ENCODE measurements at regions not wholly inside any gene's neighbourhood (a gene's known extent, or its start where the extent isn't known, plus 50 kb on each side); places are given as distances from the start of the nearest gene placed in this dataset.

DNA sequence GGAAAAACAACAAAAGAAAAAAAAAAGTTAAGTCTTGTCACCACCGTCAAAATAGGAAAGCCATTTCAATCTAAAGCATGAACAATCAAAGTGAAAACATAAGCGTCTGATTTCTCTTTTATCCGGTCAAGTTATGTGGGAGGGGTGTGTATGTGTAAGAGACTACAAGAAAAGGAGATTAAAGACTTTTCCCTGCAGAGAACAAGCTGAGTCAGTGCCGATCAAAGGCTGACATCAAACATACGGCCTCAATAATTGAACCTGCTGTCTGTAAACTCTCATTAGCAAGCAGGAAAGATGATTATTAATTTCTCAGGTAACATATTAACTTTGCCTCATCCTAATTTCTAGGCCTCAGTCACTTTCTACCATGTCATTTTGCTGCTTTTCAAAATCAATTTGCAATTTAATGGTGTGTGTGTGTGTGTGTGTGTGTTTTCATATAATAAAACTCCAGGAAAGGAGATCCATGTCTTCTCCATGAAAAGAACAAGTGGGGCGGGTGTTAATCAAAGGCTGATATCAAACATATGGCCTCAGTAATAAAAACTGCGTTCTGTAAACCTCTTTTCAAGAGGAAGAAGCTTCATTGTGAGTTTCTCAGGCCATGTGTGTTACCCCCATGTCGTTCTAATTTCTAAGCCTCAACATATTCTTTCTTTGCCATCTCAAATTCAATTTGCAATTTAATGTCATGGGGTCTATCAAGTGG is 649.1 kb upstream of the SORCS1 start:
- Histone ChIP-seq H3K9me2 (ENCODE audit: insufficient read depth) (no peaks in the 10 kb centered on the region), H3K79me2 (ENCODE audit: low read depth) (no peaks in the 10 kb centered on the region), H2AFZ (no peak overlapping the region), H3K27ac (no peak overlapping the region), H3K9me3 (ENCODE audit: insufficient read depth, low read depth) (no peaks in the 10 kb centered on the region), H3K27me3 (ENCODE audit: insufficient read depth, low read depth) (no peaks in the 10 kb centered on the region), H3K4me3 (no peak overlapping the region), H3K36me3 (ENCODE audit: low read depth) (no peaks in the 10 kb centered on the region), H3F3A (ENCODE audit: insufficient read depth, low read depth) (no peaks in the 10 kb centered on the region), H4K20me1 (ENCODE audit: insufficient read depth) (no peaks in the 10 kb centered on the region), H3K4me2 (no peak overlapping the region), H3K4me1 (replicated peaks; ENCODE audit: insufficient read depth) (no peaks in the 10 kb centered on the region)
- CTCF ChIA-PET: no interaction called here
- POLR2A ChIA-PET (ENCODE audit: unreplicated experiment): no interaction called here
- no TSS peak for BruUV-seq (replicated peaks)
- TF ChIP-seq EZH2 (IDR thresholded peaks at IDR 0.05; ENCODE audit: low read depth): no peak
- TF ChIP-seq, protein P1, sequence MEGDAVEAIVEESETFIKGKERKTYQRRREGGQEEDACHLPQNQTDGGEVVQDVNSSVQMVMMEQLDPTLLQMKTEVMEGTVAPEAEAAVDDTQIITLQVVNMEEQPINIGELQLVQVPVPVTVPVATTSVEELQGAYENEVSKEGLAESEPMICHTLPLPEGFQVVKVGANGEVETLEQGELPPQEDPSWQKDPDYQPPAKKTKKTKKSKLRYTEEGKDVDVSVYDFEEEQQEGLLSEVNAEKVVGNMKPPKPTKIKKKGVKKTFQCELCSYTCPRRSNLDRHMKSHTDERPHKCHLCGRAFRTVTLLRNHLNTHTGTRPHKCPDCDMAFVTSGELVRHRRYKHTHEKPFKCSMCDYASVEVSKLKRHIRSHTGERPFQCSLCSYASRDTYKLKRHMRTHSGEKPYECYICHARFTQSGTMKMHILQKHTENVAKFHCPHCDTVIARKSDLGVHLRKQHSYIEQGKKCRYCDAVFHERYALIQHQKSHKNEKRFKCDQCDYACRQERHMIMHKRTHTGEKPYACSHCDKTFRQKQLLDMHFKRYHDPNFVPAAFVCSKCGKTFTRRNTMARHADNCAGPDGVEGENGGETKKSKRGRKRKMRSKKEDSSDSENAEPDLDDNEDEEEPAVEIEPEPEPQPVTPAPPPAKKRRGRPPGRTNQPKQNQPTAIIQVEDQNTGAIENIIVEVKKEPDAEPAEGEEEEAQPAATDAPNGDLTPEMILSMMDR (conservative IDR thresholded peaks at IDR 0.05): no peak
- DNase-seq: no peak
- intact Hi-C loops (cut with micrococcal nuclease; ENCODE audit: unreplicated experiment): loop anchor here (10.0 kb wide), 1 partner anchor 1109 kb away; no protein-coding TSS in a partner anchor

DNA sequence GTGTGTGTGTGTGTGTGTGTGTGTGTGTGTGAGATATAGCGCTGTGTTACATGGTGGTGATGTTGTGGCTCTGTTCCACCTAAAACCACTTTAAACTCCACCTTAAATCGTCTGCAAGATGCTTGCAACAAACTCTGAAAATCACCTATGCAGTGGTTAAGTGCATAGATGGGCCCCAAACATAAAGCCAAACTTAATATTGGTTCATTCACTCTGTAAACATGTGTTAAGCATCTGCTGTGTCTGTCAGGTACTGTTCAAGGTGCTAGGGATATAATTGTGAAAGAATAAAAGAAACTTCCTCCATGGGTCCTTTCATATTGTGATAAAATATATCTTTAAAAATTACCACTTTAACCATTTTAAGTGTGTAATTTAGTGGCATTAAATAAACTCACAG is 645.4 kb upstream of the SORCS1 start:
- CTCF ChIA-PET: no interaction called here
- Histone ChIP-seq H3K4me3 (no peak overlapping the region), H3K4me1 (replicated peaks; ENCODE audit: insufficient read depth) (no peaks in the 10 kb centered on the region), H3K36me3 (ENCODE audit: low read depth) (no peaks in the 10 kb centered on the region), H3F3A (ENCODE audit: insufficient read depth, low read depth) (no peaks in the 10 kb centered on the region), H3K27me3 (ENCODE audit: insufficient read depth, low read depth) (no peaks in the 10 kb centered on the region), H2AFZ (no peak overlapping the region), H3K4me2 (no peak overlapping the region), H3K79me2 (ENCODE audit: low read depth) (no peaks in the 10 kb centered on the region), H3K27ac (no peak overlapping the region), H3K9me3 (ENCODE audit: insufficient read depth, low read depth) (no peaks in the 10 kb centered on the region), H3K9me2 (ENCODE audit: insufficient read depth) (no peaks in the 10 kb centered on the region), H4K20me1 (ENCODE audit: insufficient read depth) (no peaks in the 10 kb centered on the region)
- BruUV-seq (replicated peaks): no TSS peak
- intact Hi-C loops (cut with micrococcal nuclease; ENCODE audit: unreplicated experiment): loop anchor here (10.0 kb wide), 1 partner anchor 1105 kb away; no protein-coding TSS in a partner anchor
- no peak for DNase-seq
- TF ChIP-seq, protein P1 (conservative IDR thresholded peaks at IDR 0.05): no peak
- no peak for TF ChIP-seq EZH2 (IDR thresholded peaks at IDR 0.05; ENCODE audit: low read depth)
- POLR2A ChIA-PET (ENCODE audit: unreplicated experiment): no interaction called here

DNA sequence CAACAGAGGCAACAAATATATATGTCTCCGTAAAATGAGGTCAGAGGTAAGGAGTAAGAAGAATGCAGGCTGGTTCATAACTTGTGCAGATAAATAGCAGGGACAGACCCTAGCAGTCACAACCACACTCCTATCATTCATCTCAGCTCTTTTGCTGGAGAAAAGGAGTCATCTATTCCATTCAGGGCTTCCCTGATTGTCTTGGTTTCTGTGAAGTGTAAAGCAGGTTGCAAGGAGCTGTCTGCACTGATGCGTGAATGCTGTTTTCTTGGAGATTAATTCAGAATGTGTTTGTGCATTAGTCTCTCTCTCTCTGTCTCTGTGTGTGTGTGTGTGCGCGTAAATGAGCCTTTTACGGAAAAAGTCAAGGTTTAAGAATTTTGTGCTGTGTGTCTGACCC is 643.3 kb upstream of the SORCS1 start:
- TF ChIP-seq, protein P1 (conservative IDR thresholded peaks at IDR 0.05): no peak
- TF ChIP-seq EZH2 (IDR thresholded peaks at IDR 0.05; ENCODE audit: low read depth): no peak
- H3K9me2 ChIP-seq (ENCODE audit: insufficient read depth): no peaks in the 10 kb centered on the region
- BruUV-seq (replicated peaks): no TSS peak
- H3K27me3 ChIP-seq (ENCODE audit: insufficient read depth, low read depth): no peaks in the 10 kb centered on the region
- no peaks in the 10 kb centered on the region for H4K20me1 ChIP-seq (ENCODE audit: insufficient read depth)
- CTCF ChIA-PET: no interaction called here
- intact Hi-C loops (cut with micrococcal nuclease; ENCODE audit: unreplicated experiment): no loop called here
- H3F3A ChIP-seq (ENCODE audit: insufficient read depth, low read depth): no peaks in the 10 kb centered on the region
- no peak overlapping the region for H3K4me2 ChIP-seq
- H3K27ac ChIP-seq: no peak overlapping the region
- POLR2A ChIA-PET (ENCODE audit: unreplicated experiment): no interaction called here
- H2AFZ ChIP-seq: no peak overlapping the region
- H3K79me2 ChIP-seq (ENCODE audit: low read depth): no peaks in the 10 kb centered on the region
- H3K4me3 ChIP-seq: no peak overlapping the region
- H3K9me3 ChIP-seq (ENCODE audit: insufficient read depth, low read depth): no peaks in the 10 kb centered on the region
- H3K4me1 ChIP-seq (replicated peaks; ENCODE audit: insufficient read depth): no peaks in the 10 kb centered on the region
- no peak for DNase-seq
- no peaks in the 10 kb centered on the region for H3K36me3 ChIP-seq (ENCODE audit: low read depth)

Data from PC-9 (cell line).